ENCODE measurements at regions not wholly inside any gene's neighbourhood (a gene's known extent, or its start where the extent isn't known, plus 50 kb on each side); places are given as distances from the start of the nearest gene placed in this dataset.

DNA sequence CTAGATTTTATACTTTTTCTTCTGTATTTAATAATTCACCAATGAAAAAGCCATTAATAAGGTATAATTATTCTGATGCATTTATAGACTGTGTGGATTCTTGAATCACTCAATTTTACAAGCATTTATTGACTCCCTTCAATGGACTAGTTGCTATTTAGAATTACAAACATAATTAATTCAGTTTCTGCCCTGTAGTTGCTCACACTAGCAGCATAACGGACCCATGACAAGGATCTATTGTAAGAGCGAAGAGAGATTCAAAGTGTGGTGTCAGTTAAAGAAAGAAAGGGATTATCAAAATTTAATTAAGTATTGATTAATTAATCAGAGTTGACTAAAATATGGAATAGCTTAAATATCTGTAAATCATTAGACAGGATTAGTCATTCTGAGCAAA lies 602.6 kb upstream of the PTCHD4 start:
- no peaks in the 10 kb centered on the region for H3K9me3 Mint-ChIP-seq

More for the DNA sequence above, 602.6 kb upstream of the PTCHD4 start:
- Histone ChIP-seq H3K4me1 (ENCODE audit: insufficient read depth, low read length) (no peaks in the 10 kb centered on the region), H3K14ac (ENCODE audit: insufficient read depth, low read length) (no peak overlapping the region), H3T11ph (ENCODE audit: low read length) (no peak overlapping the region), H3K79me2 (ENCODE audit: insufficient read depth, low read length) (no peaks in the 10 kb centered on the region), H3K9ac (ENCODE audit: extremely low read depth, insufficient read length, low read length) (no peak overlapping the region), H3K4me2 (ENCODE audit: insufficient read depth, insufficient read length, low read length) (no peak overlapping the region), H3K56ac (ENCODE audit: insufficient read length, low read depth, low read length) (no peak overlapping the region), H4K5ac (ENCODE audit: insufficient read length, low read depth, low read length) (no peak overlapping the region), H3K27me3 (ENCODE audit: insufficient read depth, low read length) (no peaks in the 10 kb centered on the region), H2BK5ac (ENCODE audit: insufficient read length, low read length) (no peak overlapping the region), H3K23me2 (ENCODE audit: insufficient read length, low read depth, low read length, poor library complexity, severe bottlenecking) (no peaks in the 10 kb centered on the region), H2BK12ac (ENCODE audit: insufficient read length, low read depth, low read length) (no peak overlapping the region), H2BK15ac (ENCODE audit: low read depth, low read length) (no peak overlapping the region), H2BK120ac (ENCODE audit: low read depth, low read length, poor library complexity, severe bottlenecking) (no peak overlapping the region), H3K9me3 (ENCODE audit: control insufficient read depth, low read depth, low read length) (no peaks in the 10 kb centered on the region), H4K8ac (replicated peaks; ENCODE audit: insufficient read length, low read depth, low read length) (no peak overlapping the region), H4K91ac (ENCODE audit: insufficient read length, low read depth, low read length) (no peak overlapping the region), H3K4ac (ENCODE audit: low read depth, low read length) (no peak overlapping the region), H2AK5ac (ENCODE audit: insufficient read length, low read length) (no peak overlapping the region), H2AFZ (ENCODE audit: low read length) (no peak overlapping the region), H2BK20ac (ENCODE audit: low read depth, low read length, poor library complexity, severe bottlenecking) (no peak overlapping the region), H3K18ac (ENCODE audit: insufficient read length, low read depth, low read length) (no peak overlapping the region), H4K20me1 (ENCODE audit: control insufficient read depth, insufficient read depth, insufficient read length) (no peaks in the 10 kb centered on the region), H3K23ac (ENCODE audit: insufficient read length, low read depth, low read length) (no peak overlapping the region), H3K27ac (ENCODE audit: insufficient read length, low read depth, low read length) (no peak overlapping the region), H3K79me1 (ENCODE audit: insufficient read depth, low read depth, low read length, poor library complexity, severe bottlenecking) (no peaks in the 10 kb centered on the region)
- H3K4me1 Mint-ChIP-seq = no peaks in the 10 kb centered on the region
- TF ChIP-seq, protein P1, sequence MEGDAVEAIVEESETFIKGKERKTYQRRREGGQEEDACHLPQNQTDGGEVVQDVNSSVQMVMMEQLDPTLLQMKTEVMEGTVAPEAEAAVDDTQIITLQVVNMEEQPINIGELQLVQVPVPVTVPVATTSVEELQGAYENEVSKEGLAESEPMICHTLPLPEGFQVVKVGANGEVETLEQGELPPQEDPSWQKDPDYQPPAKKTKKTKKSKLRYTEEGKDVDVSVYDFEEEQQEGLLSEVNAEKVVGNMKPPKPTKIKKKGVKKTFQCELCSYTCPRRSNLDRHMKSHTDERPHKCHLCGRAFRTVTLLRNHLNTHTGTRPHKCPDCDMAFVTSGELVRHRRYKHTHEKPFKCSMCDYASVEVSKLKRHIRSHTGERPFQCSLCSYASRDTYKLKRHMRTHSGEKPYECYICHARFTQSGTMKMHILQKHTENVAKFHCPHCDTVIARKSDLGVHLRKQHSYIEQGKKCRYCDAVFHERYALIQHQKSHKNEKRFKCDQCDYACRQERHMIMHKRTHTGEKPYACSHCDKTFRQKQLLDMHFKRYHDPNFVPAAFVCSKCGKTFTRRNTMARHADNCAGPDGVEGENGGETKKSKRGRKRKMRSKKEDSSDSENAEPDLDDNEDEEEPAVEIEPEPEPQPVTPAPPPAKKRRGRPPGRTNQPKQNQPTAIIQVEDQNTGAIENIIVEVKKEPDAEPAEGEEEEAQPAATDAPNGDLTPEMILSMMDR (conservative IDR thresholded peaks at IDR 0.05) = no peak
- no peak overlapping the region for H3K4me3 Mint-ChIP-seq
- H3K36me3 Mint-ChIP-seq (ENCODE audit: insufficient read depth in 1 of 3, low read depth in 3 of 3) = no peaks in the 10 kb centered on the region
- H3K27me3 Mint-ChIP-seq (ENCODE audit: low read depth) = no peaks in the 10 kb centered on the region
- WGBS (ENCODE audit: extremely low coverage, insufficient read length, low lambda C conversion rate) = no CpG with 5 or more reads among the region's 2 CpGs
- no peak for DNase-seq
- H3K27ac Mint-ChIP-seq = no peak overlapping the region

Measured in H9 (cell line).